ENCODE measurements at regions not wholly inside any gene's neighbourhood (a gene's known extent, or its start where the extent isn't known, plus 50 kb on each side); places are given as distances from the start of the nearest gene placed in this dataset.
"Not testable (repeated sequence)": the region's sequence is repeated elsewhere in the genome, so short reads cannot be mapped to it uniquely, and the experiment has no call there.

GRCh38 chr14:19345298-19345911 is 88.7 kb downstream of the POTEG start:
- not testable (repeated sequence) for H3K27me3 ChIP-seq (ENCODE audit: insufficient read depth, low read length); H3K9ac ChIP-seq (ENCODE audit: low read depth, low read length); H3K9me3 ChIP-seq (ENCODE audit: insufficient read depth, low read depth, low read length); H3K4me1 ChIP-seq (ENCODE audit: insufficient read depth, low read length); H3K36me3 ChIP-seq (ENCODE audit: insufficient read depth, low read depth, low read length); H3K4me3 ChIP-seq (ENCODE audit: low read length); H3K27ac ChIP-seq (ENCODE audit: low read length)

GRCh38 chr14:19346074-19346480 is 88.1 kb downstream of the POTEG start:
- not testable (repeated sequence) for H3K4me3 ChIP-seq (ENCODE audit: low read length); H3K27me3 ChIP-seq (ENCODE audit: insufficient read depth, low read length); H3K9me3 ChIP-seq (ENCODE audit: insufficient read depth, low read depth, low read length); H3K9ac ChIP-seq (ENCODE audit: low read depth, low read length); H3K27ac ChIP-seq (ENCODE audit: low read length); H3K4me1 ChIP-seq (ENCODE audit: insufficient read depth, low read length); H3K36me3 ChIP-seq (ENCODE audit: insufficient read depth, low read depth, low read length)

GRCh38 chr14:19346636-19347035 is 87.5 kb downstream of the POTEG start:
- not testable (repeated sequence) for H3K4me1 ChIP-seq (ENCODE audit: insufficient read depth, low read length); H3K9me3 ChIP-seq (ENCODE audit: insufficient read depth, low read depth, low read length); H3K4me3 ChIP-seq (ENCODE audit: low read length); H3K27me3 ChIP-seq (ENCODE audit: insufficient read depth, low read length); H3K27ac ChIP-seq (ENCODE audit: low read length); H3K36me3 ChIP-seq (ENCODE audit: insufficient read depth, low read depth, low read length); H3K9ac ChIP-seq (ENCODE audit: low read depth, low read length)

GRCh38 chr14:19347112-19347511 is 87.0 kb downstream of the POTEG start:
- H3K4me3 ChIP-seq (ENCODE audit: low read length); H3K27me3 ChIP-seq (ENCODE audit: insufficient read depth, low read length); H3K4me1 ChIP-seq (ENCODE audit: insufficient read depth, low read length); H3K9ac ChIP-seq (ENCODE audit: low read depth, low read length); H3K9me3 ChIP-seq (ENCODE audit: insufficient read depth, low read depth, low read length); H3K36me3 ChIP-seq (ENCODE audit: insufficient read depth, low read depth, low read length); H3K27ac ChIP-seq (ENCODE audit: low read length): not testable (repeated sequence)

All from iPS-20b (cell line).